Lower leg skin (tissue), 3 donors: ENCODE measurements at regions not wholly inside any gene's neighbourhood (a gene's known extent, or its start where the extent isn't known, plus 50 kb on each side); places are given as distances from the start of the nearest gene placed in this dataset.

Experiments
- CTCF ChIP-seq, 3 donors: fragments of 450-650 bp; IDR thresholded peaks; one replicate each; pipeline ENCODE4 v1.5.1; 2016; ENCODE audit warnings: antibody characterized with exemption in 3 of 3, mild to moderate bottlenecking in 3 of 3, moderate library complexity in 2 of 3
- POLR2A ChIP-seq, 2 donors: fragments of 450-650 bp; IDR thresholded peaks; one replicate each; pipeline ENCODE4 v1.6.1; 2016 to 2017; ENCODE audit warnings: antibody characterized with exemption in 2 of 2, mild to moderate bottlenecking in 1 of 2, moderate library complexity in 1 of 2

- TF ChIP-seq CTCF (IDR thresholded peaks at IDR 0.05) = peak in 1 of 3 donors; percentile 44
- no peak for TF ChIP-seq POLR2A (IDR thresholded peaks at IDR 0.05)
Observed at GRCh38 chr7:156344595-156344994, 296.0 kb upstream of the RNF32 start.
